ENCODE measurements at regions not wholly inside any gene's neighbourhood (a gene's known extent, or its start where the extent isn't known, plus 50 kb on each side); places are given as distances from the start of the nearest gene placed in this dataset.

DNA sequence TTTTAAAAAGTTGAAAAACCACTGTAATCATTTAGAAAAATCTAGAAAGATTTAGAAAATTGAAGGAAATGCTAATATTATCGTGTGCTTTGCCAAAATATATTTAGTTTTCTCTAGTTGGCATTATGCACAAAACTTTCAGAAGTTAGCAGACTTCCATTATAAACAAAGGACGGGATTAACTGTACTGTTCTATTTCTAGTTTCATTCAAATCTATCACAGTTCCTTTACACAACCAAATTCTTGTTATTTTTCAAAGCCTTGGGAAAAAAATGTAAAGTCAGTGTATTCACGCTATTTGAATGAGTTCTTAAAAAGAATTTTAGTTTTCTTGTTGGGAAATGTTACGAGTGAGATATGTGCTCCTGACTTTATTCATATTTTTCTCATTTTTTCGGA, 277.8 kb downstream of the LMO7 start:
- no peaks in the 10 kb centered on the region for H3K27me3 ChIP-seq
- ATAC-seq (no peak), DNase-seq (no peak), FAIRE-seq (no peak)
- no peak overlapping the region for H3K27ac ChIP-seq
- intact Hi-C loops (cut with DNase I), result no loop called here
- WGBS, 2 donors, result 72 to 81% methylated on average over 5 of the region's 5 CpGs
- no peaks in the 10 kb centered on the region for H3K4me1 ChIP-seq
- no peak overlapping the region for H3K4me3 ChIP-seq
- TF ChIP-seq, protein P1, sequence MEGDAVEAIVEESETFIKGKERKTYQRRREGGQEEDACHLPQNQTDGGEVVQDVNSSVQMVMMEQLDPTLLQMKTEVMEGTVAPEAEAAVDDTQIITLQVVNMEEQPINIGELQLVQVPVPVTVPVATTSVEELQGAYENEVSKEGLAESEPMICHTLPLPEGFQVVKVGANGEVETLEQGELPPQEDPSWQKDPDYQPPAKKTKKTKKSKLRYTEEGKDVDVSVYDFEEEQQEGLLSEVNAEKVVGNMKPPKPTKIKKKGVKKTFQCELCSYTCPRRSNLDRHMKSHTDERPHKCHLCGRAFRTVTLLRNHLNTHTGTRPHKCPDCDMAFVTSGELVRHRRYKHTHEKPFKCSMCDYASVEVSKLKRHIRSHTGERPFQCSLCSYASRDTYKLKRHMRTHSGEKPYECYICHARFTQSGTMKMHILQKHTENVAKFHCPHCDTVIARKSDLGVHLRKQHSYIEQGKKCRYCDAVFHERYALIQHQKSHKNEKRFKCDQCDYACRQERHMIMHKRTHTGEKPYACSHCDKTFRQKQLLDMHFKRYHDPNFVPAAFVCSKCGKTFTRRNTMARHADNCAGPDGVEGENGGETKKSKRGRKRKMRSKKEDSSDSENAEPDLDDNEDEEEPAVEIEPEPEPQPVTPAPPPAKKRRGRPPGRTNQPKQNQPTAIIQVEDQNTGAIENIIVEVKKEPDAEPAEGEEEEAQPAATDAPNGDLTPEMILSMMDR (IDR thresholded peaks at IDR 0.05), result no peak
- no peaks in the 10 kb centered on the region for H3K36me3 ChIP-seq
- H3K9me3 ChIP-seq, result no peaks in the 10 kb centered on the region

DNA sequence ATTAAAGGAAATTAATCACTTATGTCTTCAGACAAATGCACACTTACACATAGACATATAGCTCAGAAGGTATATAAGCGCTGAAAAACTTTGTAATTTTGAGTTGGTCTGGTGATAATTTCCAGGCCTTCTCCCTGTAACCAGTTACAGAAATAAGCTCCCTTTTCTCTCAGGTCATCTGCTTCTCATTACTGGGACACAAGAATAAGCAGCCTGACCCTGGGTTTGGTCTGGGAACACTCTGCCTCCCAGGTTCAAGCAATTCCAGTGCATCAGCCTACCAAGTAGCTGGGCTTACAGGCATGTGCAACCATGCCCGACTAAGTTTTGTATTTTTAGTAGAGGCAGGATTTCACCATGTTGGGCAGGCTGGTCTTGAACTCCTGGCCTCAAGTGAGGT, 274.5 kb downstream of the LMO7 start:
- no peak overlapping the region for H3K4me3 ChIP-seq
- no peaks in the 10 kb centered on the region for H3K36me3 ChIP-seq
- H3K4me1 ChIP-seq, result no peaks in the 10 kb centered on the region
- H3K9me3 ChIP-seq, result no peaks in the 10 kb centered on the region
- intact Hi-C loops (cut with DNase I), result no loop called here
- WGBS, 2 donors, result 87% methylated on average over 2 of the region's 2 CpGs
- no peak overlapping the region for H3K27ac ChIP-seq
- FAIRE-seq (no peak), DNase-seq (no peak), ATAC-seq (no peak)
- no peaks in the 10 kb centered on the region for H3K27me3 ChIP-seq
- TF ChIP-seq, protein P1 (IDR thresholded peaks at IDR 0.05), result no peak
